Activated CD8-positive, alpha-beta T cell treated with anti-CD3 and anti-CD28 coated beads, Interleukin-2, amount 10 ng/mL, durations not matched to agents 7 days and 5 days (primary cell): ENCODE measurements at regions not wholly inside any gene's neighbourhood (a gene's known extent, or its start where the extent isn't known, plus 50 kb on each side); places are given as distances from the start of the nearest gene placed in this dataset.

Source experiments
- ATAC-seq: fragments of 150-1000 bp; cut with Tn5 transposase; one replicate; pipeline ENCODE4 v1.10.0; 2021; ENCODE audit warnings: moderate library complexity
- CTCF ChIA-PET: fragments of 350-600 bp; sonication (Branson Sonifier 250); formaldehyde crosslinking; loops from one replicate; lab custom pipeline; 2021; ENCODE audit warnings: antibody characterized with exemption; lab: Charles Lee
- POLR2A ChIA-PET: fragments of 350-600 bp; sonication (Branson Sonifier 250); formaldehyde crosslinking; loops from one replicate; lab custom pipeline; 2021; ENCODE audit warnings: antibody characterized with exemption; lab: Charles Lee
- DNase-seq: peaks from one replicate; pipeline ENCODE4 v3.0.0-alpha.2; 2020
- H3K27ac Mint-ChIP-seq: one replicate; pipeline ENCODE4 v1.8.0; 2021; ENCODE audit warnings: mild to moderate bottlenecking, mixed read lengths
- H3K27me3 Mint-ChIP-seq: one replicate; pipeline ENCODE4 v1.8.0; 2021; ENCODE audit warnings: low read depth, mixed read lengths
- H3K36me3 Mint-ChIP-seq: one replicate; pipeline ENCODE4 v1.8.0; 2021; ENCODE audit warnings: low read depth, mixed read lengths
- H3K4me1 Mint-ChIP-seq: one replicate; pipeline ENCODE4 v1.8.0; 2021; ENCODE audit warnings: low read depth, mixed read lengths
- H3K4me3 Mint-ChIP-seq: one replicate; pipeline ENCODE4 v1.8.0; 2021; ENCODE audit warnings: mild to moderate bottlenecking, mixed read lengths
- H3K9me3 Mint-ChIP-seq: one replicate; pipeline ENCODE4 v1.8.0; 2022; ENCODE audit warnings: mixed read lengths; ENCODE audit not compliant: insufficient read depth

DNA sequence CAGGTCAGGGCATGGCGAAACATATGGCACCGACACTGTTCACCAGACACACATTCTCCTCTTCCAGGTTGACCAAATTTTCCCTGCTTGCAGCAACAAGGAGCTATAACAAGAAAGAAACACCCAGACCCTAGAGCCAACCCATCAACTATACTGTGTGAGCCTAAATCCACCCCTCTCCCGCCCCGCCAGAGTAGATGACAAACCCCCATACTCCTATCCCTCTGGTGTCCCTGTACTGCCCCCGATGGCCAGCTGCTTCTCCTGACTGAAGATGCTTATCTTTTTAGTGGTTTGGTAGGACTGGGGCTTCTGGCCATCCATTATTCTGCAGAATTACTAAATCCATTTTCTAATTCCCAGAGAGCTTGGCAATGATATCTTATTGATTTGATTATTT, 70.1 kb upstream of the EEPD1 start:
- Mint-ChIP-seq H3K27ac (no peak overlapping the region), H3K27me3 (no peaks in the 10 kb centered on the region), H3K36me3 (no peaks in the 10 kb centered on the region), H3K4me1 (no peaks in the 10 kb centered on the region), H3K4me3 (no peak overlapping the region), H3K9me3 (no peaks in the 10 kb centered on the region)
- POLR2A ChIA-PET, result no interaction called here
- ATAC-seq (no peak), DNase-seq (no peak)
- CTCF ChIA-PET, result no interaction called here

- no peaks in the 10 kb centered on the region for H3K36me3 Mint-ChIP-seq
- no peaks in the 10 kb centered on the region for H3K27me3 Mint-ChIP-seq
- DNase-seq (no peak), ATAC-seq (no peak)
- no peaks in the 10 kb centered on the region for H3K4me1 Mint-ChIP-seq
- ChIA-PET POLR2A (no interaction called here), CTCF (no interaction called here)
- H3K27ac Mint-ChIP-seq, result no peak overlapping the region
- H3K4me3 Mint-ChIP-seq, result no peak overlapping the region
- H3K9me3 Mint-ChIP-seq, result no peaks in the 10 kb centered on the region
These were observed 69.3 kb upstream of the EEPD1 start for GRCh38 chr7:36083626-36084380.

DNA sequence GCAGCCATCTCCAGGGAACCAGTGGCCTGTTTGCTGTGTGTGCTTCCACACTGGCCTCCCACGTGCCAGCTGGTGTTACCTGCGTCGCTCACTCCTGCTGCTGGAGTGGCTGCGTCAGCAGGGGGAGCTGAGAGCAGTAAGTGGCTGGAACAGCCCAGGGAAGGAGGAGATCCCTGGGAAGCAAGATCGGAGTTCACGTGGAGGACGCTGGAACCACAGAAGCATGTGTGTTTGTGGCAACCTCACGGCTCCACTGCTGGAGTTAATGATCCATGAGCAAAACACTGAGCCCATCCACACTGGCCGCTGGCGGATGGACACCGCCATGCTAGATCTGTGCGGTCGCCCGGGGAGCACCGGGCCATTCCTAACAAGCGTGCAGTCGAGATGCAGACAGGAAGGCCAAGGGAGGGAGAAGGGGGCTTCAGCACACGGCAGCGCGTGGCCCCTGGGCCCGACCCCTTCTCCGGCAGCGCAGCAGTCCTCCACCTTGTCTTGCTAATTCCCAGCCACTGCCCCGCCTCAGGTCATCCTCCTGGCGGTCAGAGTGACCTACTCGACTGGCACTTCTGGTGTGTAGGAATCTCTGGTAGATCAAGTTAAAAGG, 68.5 kb upstream of the EEPD1 start:
- no peaks in the 10 kb centered on the region for H3K36me3 Mint-ChIP-seq
- ChIA-PET CTCF (no interaction called here), POLR2A (no interaction called here)
- H3K9me3 Mint-ChIP-seq, result no peaks in the 10 kb centered on the region
- H3K4me3 Mint-ChIP-seq, result no peak overlapping the region
- DNase-seq (no peak), ATAC-seq (no peak)
- no peaks in the 10 kb centered on the region for H3K27me3 Mint-ChIP-seq
- H3K27ac Mint-ChIP-seq, result no peak overlapping the region
- H3K4me1 Mint-ChIP-seq, result no peaks in the 10 kb centered on the region

DNA sequence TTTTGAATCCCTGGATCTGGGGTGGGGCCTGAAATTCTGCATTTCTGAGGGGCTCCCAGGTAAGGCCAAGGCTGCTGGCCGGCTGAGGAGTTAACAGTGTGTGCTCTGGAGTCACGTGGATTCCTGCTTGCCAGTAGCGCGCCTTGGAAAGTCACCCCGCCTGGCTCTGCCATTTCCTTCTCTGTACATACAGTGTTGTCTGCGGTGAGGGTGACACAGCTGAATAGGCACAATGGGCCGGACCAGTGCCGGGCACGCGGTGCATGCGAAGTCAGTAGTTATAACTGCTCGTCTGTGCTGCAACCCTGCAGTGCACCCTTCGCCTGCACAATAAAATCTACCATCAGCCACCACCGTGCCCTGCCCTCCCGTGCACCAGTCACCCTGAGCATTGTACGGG, 68.0 kb upstream of the EEPD1 start:
- no peak overlapping the region for H3K27ac Mint-ChIP-seq
- POLR2A ChIA-PET, result no interaction called here
- H3K36me3 Mint-ChIP-seq, result no peaks in the 10 kb centered on the region
- H3K4me1 Mint-ChIP-seq, result no peaks in the 10 kb centered on the region
- ATAC-seq, result no peak
- CTCF ChIA-PET, result no interaction called here
- no peak for DNase-seq
- H3K9me3 Mint-ChIP-seq, result no peaks in the 10 kb centered on the region
- H3K4me3 Mint-ChIP-seq, result no peak overlapping the region
- H3K27me3 Mint-ChIP-seq, result no peaks in the 10 kb centered on the region

GRCh38 chr7:36086571-36086970, 66.5 kb upstream of the EEPD1 start:
- H3K27ac Mint-ChIP-seq, result no peak overlapping the region
- no peak for DNase-seq
- no peak overlapping the region for H3K4me3 Mint-ChIP-seq
- no peak for ATAC-seq
- H3K36me3 Mint-ChIP-seq, result no peaks in the 10 kb centered on the region
- H3K27me3 Mint-ChIP-seq, result no peaks in the 10 kb centered on the region
- H3K4me1 Mint-ChIP-seq, result no peaks in the 10 kb centered on the region
- CTCF ChIA-PET, result no interaction called here
- peaks cover 4% of the 10 kb centered on the region for H3K9me3 Mint-ChIP-seq
- POLR2A ChIA-PET, result no interaction called here

- peaks cover 4% of the 10 kb centered on the region for H3K9me3 Mint-ChIP-seq
- ATAC-seq (no peak), DNase-seq (no peak)
- no peaks in the 10 kb centered on the region for H3K36me3 Mint-ChIP-seq
- POLR2A ChIA-PET, result no interaction called here
- no peaks in the 10 kb centered on the region for H3K4me1 Mint-ChIP-seq
- no peak overlapping the region for H3K4me3 Mint-ChIP-seq
- H3K27ac Mint-ChIP-seq, result no peak overlapping the region
- CTCF ChIA-PET, result no interaction called here
- H3K27me3 Mint-ChIP-seq, result no peaks in the 10 kb centered on the region
These were observed 64.5 kb upstream of the EEPD1 start for GRCh38 chr7:36088553-36088952.

DNA sequence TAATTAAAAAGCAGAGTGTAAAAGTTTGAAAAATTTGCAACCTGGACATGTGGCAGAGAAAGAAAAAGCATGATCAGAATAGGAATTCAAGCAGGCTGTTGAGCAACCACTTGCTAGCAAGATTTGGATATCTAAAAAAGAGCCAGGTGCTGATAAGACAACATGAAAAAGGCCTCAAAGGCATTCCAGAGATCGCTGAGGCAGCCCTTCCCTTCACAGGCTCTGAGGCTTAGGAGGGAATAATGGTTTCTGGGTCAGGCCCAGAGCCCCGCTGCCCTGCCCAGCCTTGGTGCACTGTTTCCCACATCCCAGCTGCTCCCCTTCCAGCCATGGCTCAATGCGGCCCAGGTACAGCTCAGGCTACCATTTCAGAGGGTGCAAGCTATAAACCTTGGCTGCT, 64.1 kb upstream of the EEPD1 start:
- H3K9me3 Mint-ChIP-seq, result peaks cover 4% of the 10 kb centered on the region
- no peak overlapping the region for H3K4me3 Mint-ChIP-seq
- H3K27me3 Mint-ChIP-seq, result no peaks in the 10 kb centered on the region
- H3K36me3 Mint-ChIP-seq, result no peaks in the 10 kb centered on the region
- no peak for DNase-seq
- POLR2A ChIA-PET, result no interaction called here
- no peak for ATAC-seq
- no peak overlapping the region for H3K27ac Mint-ChIP-seq
- H3K4me1 Mint-ChIP-seq, result no peaks in the 10 kb centered on the region
- CTCF ChIA-PET, result no interaction called here

GRCh38 chr7:36090976-36091873, 61.8 kb upstream of the EEPD1 start:
- Mint-ChIP-seq H3K36me3 (no peaks in the 10 kb centered on the region), H3K4me1 (no peaks in the 10 kb centered on the region), H3K27me3 (no peaks in the 10 kb centered on the region), H3K4me3 (no peak overlapping the region), H3K27ac (no peak overlapping the region), H3K9me3 (peaks cover 4% of the 10 kb centered on the region)
- no peak for ATAC-seq
- DNase-seq, result no peak
- POLR2A ChIA-PET, result no interaction called here
- CTCF ChIA-PET, result no interaction called here

DNA sequence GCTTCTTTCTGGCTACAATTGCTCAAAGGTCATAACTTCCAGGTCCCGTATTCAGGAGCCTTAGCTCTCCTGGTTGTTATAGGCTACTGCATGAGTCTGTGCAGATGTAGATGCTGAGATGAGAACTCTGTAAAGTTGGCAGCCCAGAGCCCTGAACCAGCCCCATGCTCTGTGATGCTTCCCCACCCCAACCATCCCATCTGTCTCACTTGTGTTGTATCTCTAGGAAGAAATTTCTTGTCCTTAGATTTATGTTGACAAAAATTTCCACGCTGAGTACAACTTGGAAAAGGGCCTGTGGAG, 61.2 kb upstream of the EEPD1 start:
- H3K27me3 Mint-ChIP-seq, result no peaks in the 10 kb centered on the region
- no peak overlapping the region for H3K4me3 Mint-ChIP-seq
- no peaks in the 10 kb centered on the region for H3K4me1 Mint-ChIP-seq
- H3K36me3 Mint-ChIP-seq, result no peaks in the 10 kb centered on the region
- ATAC-seq, result no peak
- ChIA-PET POLR2A (no interaction called here), CTCF (no interaction called here)
- H3K9me3 Mint-ChIP-seq, result peaks cover 4% of the 10 kb centered on the region
- no peak for DNase-seq
- no peak overlapping the region for H3K27ac Mint-ChIP-seq

DNA sequence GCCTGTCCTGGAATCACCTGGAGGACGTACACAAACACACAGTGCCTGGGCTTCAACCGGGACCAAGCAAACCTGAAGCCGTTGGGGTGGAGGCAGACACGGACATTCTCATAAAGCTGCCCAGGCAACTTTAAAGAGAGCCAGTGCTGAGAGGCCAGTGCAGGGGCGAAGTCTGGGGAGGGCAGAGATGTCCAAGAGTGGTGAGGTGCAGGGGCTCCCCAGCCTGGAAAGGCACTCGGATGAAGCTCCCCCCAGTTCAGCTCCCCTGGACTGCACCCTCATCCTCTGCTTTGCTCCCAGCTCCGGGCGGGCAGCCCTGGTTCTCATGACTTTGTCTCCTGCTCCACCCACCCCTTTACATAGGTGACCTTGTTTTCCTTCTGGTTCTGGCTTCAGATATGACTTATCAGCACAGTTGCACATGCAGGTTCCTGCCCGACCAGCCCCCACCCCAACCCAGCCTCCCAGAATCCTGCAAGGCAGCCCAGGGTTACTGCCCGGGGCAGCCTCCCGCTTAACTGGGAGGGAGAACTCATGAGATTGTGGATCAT, 60.8 kb upstream of the EEPD1 start:
- Mint-ChIP-seq H3K9me3 (peaks cover 4% of the 10 kb centered on the region), H3K4me1 (no peaks in the 10 kb centered on the region), H3K4me3 (no peak overlapping the region), H3K27ac (no peak overlapping the region), H3K27me3 (no peaks in the 10 kb centered on the region), H3K36me3 (no peaks in the 10 kb centered on the region)
- CTCF ChIA-PET, result no interaction called here
- POLR2A ChIA-PET, result no interaction called here
- no peak for DNase-seq
- no peak for ATAC-seq

- Mint-ChIP-seq H3K4me1 (no peaks in the 10 kb centered on the region), H3K4me3 (no peak overlapping the region), H3K36me3 (no peaks in the 10 kb centered on the region), H3K27ac (no peak overlapping the region), H3K9me3 (peaks cover 4% of the 10 kb centered on the region), H3K27me3 (no peaks in the 10 kb centered on the region)
- DNase-seq (no peak), ATAC-seq (no peak)
- ChIA-PET CTCF (interaction anchor here (0.9 kb wide), 1 partner anchor 44 kb away, joined by 3 read pairs; no protein-coding TSS in a partner anchor), POLR2A (no interaction called here)
These were observed 56.5 kb upstream of the EEPD1 start for GRCh38 chr7:36096460-36097095.

DNA sequence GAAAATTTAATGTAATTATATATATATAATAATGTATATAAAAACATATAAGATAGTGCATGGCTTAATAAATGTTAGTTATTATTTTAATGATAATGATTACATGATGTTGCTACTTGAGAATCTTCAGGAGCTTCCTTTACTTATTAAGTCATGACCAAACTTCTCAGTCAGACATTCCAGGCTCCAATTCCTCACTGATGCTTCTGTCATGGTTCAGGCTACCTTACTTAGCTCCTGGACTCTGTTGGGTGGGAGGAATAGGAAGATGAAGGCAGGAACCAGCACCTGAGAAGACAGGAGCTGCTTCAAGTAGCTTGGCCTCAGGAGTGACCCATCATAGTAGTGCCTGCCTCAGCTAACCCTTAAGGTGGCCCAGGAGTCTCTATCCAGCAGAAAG, 55.0 kb upstream of the EEPD1 start:
- CTCF ChIA-PET, result no interaction called here
- Mint-ChIP-seq H3K9me3 (peaks cover 4% of the 10 kb centered on the region), H3K27ac (no peak overlapping the region), H3K4me3 (no peak overlapping the region), H3K4me1 (no peaks in the 10 kb centered on the region), H3K36me3 (no peaks in the 10 kb centered on the region), H3K27me3 (peaks cover 3% of the 10 kb centered on the region)
- ATAC-seq, result no peak
- no peak for DNase-seq
- POLR2A ChIA-PET, result no interaction called here
